ENCODE measurements at regions not wholly inside any gene's neighbourhood (a gene's known extent, or its start where the extent isn't known, plus 50 kb on each side); places are given as distances from the start of the nearest gene placed in this dataset.

DNA sequence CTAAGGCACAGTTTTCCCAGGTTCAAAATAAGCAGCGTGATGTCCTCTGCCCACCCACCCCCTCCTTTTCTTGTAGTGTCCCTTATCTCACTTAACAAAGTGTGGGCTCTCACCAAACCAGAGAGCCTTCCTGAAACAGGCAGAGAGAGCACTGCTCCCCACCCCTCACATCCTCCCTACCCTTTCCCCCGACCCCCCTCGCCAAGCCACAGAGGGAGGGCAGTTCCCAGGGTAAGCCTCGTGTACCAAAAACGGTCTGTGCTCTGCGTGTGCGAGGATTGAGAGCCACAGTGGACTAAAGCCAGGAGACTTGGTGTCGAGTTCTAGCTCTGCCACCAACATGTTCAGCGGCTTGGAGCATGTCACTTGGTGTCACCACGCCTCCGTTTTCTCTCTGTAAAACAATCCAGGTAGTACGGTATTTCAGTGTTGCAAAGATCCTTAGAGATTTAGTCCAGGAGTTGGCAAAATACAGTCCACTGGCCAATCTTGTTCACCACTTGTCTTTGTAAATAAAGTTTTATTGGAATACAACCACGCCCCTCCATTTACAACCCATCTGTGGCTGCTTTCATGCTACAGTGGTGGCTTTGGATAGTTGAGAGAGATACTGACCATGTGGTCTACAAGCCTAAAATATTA is 249.9 kb downstream of the OPA1 start:
- Histone ChIP-seq H3K9me3 (ENCODE audit: control insufficient read depth in 1 of 2, insufficient read depth in 1 of 2, low read depth in 1 of 2, low read length in 2 of 2) (no peaks in the 10 kb centered on the region), H3K4me1 (ENCODE audit: control insufficient read depth in 1 of 2, insufficient read depth in 2 of 2, low read length in 2 of 2) (peaks cover 0 to 5% of the 10 kb centered on the region in 2 experiments; a peak in 1 of 4 replicates), H3K9me2 (ENCODE audit: insufficient read depth) (no peaks in the 10 kb centered on the region), H4K20me1 (ENCODE audit: insufficient read depth) (no peaks in the 10 kb centered on the region), H3K79me2 (ENCODE audit: insufficient read depth, low read length) (no peaks in the 10 kb centered on the region), H3K27me3 (ENCODE audit: insufficient read depth, low read length) (no peaks in the 10 kb centered on the region), H2AFZ (ENCODE audit: low read depth, low read length, poor library complexity, severe bottlenecking) (no peak overlapping the region), H3K4me3 (replicated peaks in 1 of 2; ENCODE audit: low read depth in 1 of 2, low read length in 2 of 2) (no peak overlapping the region), H3K4me2 (ENCODE audit: low read length) (no peak overlapping the region), H3K36me3 (ENCODE audit: control insufficient read depth in 1 of 2, insufficient read depth in 2 of 2, low read length in 2 of 2) (no peaks in the 10 kb centered on the region), H3K9ac (ENCODE audit: low read length) (no peak overlapping the region), H3K27ac (ENCODE audit: low read depth, low read length) (no peak overlapping the region)
- TF ChIP-seq RAD21 (IDR thresholded peaks at IDR 0.05; ENCODE audit: low read depth) (no peak), SIN3A (IDR thresholded peaks at IDR 0.05; ENCODE audit: low read depth) (no peak), EGR1 (IDR thresholded peaks at IDR 0.05; ENCODE audit: low read depth) (no peak), POLR2A (IDR thresholded peaks at IDR 0.05; ENCODE audit: borderline replicate concordance, extremely low read depth, insufficient read depth, insufficient read length) (no peak), YY1 (IDR thresholded peaks at IDR 0.05; ENCODE audit: extremely low read depth, insufficient replicate concordance, low read depth, low read length) (no peak), FOSL1 (IDR thresholded peaks at IDR 0.05; ENCODE audit: low read depth) (no peak), POLR2AphosphoS5 (IDR thresholded peaks at IDR 0.05; ENCODE audit: low read depth, low read length) (no peak), EZH2phosphoT487 (IDR thresholded peaks at IDR 0.05; ENCODE audit: borderline replicate concordance) (no peak), SRF (IDR thresholded peaks at IDR 0.05; ENCODE audit: low read depth) (no peak), ELF1 (IDR thresholded peaks at IDR 0.05; ENCODE audit: borderline replicate concordance, low read depth) (no peak), REST (IDR thresholded peaks at IDR 0.05; ENCODE audit: low read depth) (no peak)
- ChIA-PET POLR2A (no interaction called here), RAD21 (ENCODE audit: low non-redundant PET in 1 of 2, low total read pairs in 2 of 2, uncharacterized antibody in 2 of 2, unreplicated experiment in 2 of 2) (no interaction called here), CTCF (no interaction called here)
- DNase-seq (ENCODE audit: low read depth, low spot score), result no peak
- BruUV-seq (replicated peaks), result no TSS peak
- ATAC-seq, result no peak
- intact Hi-C loops (cut with micrococcal nuclease), result no loop called here
